OCI-LY7 (cell line): ENCODE measurements at regions not wholly inside any gene's neighbourhood (a gene's known extent, or its start where the extent isn't known, plus 50 kb on each side); places are given as distances from the start of the nearest gene placed in this dataset.

Experiments
- BruUV-seq: library from RNA; stranded (reverse); fragments of 400-500 nt; replicated peaks from 2 replicates; lab custom pipeline; 2021; lab: Mats Ljungman, UMichigan
- CTCF ChIA-PET: fragments of 300-600 bp; sonication (Branson Sonifier 250); formaldehyde crosslinking; loops from one replicate; lab custom pipeline; 2022; ENCODE audit warnings: antibody characterized with exemption; ENCODE audit not compliant: unreplicated experiment; lab: Charles Lee
- POLR2A ChIA-PET: fragments of 300-600 bp; sonication (Branson Sonifier 250); formaldehyde crosslinking; loops from one replicate; lab custom pipeline; 2022; ENCODE audit warnings: antibody characterized with exemption; lab: Charles Lee
- DNase-seq: peaks from one replicate; pipeline ENCODE4 v3.0.0-alpha.2; 2015; ENCODE audit warnings: low spot score
- H2AFZ ChIP-seq: fragments of 200-600 bp; sonication (generic), shearing (Covaris generic); 2 replicates; pipeline ENCODE4 v1.6.1; 2014; ENCODE audit warnings: mild to moderate bottlenecking, antibody characterized with exemption, low read length, moderate library complexity
- H3K27ac ChIP-seq: fragments of 200-600 bp; sonication (generic); 2 replicates; pipeline ENCODE4 v1.5.1; 2014; ENCODE audit warnings: mixed run types, low read depth, mild to moderate bottlenecking, moderate library complexity, low read length, inconsistent platforms; ENCODE audit not compliant: poor library complexity, severe bottlenecking
- H3K36me3 ChIP-seq: fragments of 200-600 bp; sonication (generic); 2 replicates; pipeline ENCODE4 v1.6.1; 2014; ENCODE audit warnings: mild to moderate bottlenecking, antibody characterized with exemption, low read length, moderate library complexity, mixed read lengths; ENCODE audit not compliant: insufficient read depth
- H3K4me1 ChIP-seq: fragments of 200-600 bp; sonication (generic); 2 replicates; pipeline ENCODE4 v1.5.1; 2014; ENCODE audit warnings: mild to moderate bottlenecking, low read length; ENCODE audit not compliant: insufficient read depth, poor library complexity, severe bottlenecking
- H3K4me2 ChIP-seq: fragments of 200-600 bp; sonication (generic); 2 replicates; pipeline ENCODE4 v1.6.1; 2014; ENCODE audit warnings: mild to moderate bottlenecking, low read length
- H3K4me3 ChIP-seq: fragments of 200-600 bp; sonication (generic); 2 replicates; pipeline ENCODE4 v1.5.1; 2014; ENCODE audit warnings: mild to moderate bottlenecking, low read depth, low read length; ENCODE audit not compliant: poor library complexity, severe bottlenecking
- H3K79me2 ChIP-seq: fragments of 200-600 bp; sonication (generic); 2 replicates; pipeline ENCODE4 v1.6.1; 2016; ENCODE audit warnings: low read depth, mild to moderate bottlenecking, low read length, moderate library complexity, mixed read lengths; ENCODE audit not compliant: insufficient read depth
- H3K9me2 ChIP-seq: fragments of 200-600 bp; sonication (generic); 2 replicates; pipeline ENCODE4 v1.6.1; 2016; ENCODE audit warnings: mild to moderate bottlenecking, low read length, mixed read lengths; ENCODE audit not compliant: insufficient read depth
- H3K9me3 ChIP-seq: fragments of 200-600 bp; sonication (generic); 2 replicates; pipeline ENCODE4 v1.6.1; 2014; ENCODE audit warnings: mild to moderate bottlenecking, mixed run types, low read length, mixed read lengths
- H4K20me1 ChIP-seq: fragments of 200-600 bp; sonication (generic); 2 replicates; pipeline ENCODE4 v1.6.1; 2014; ENCODE audit warnings: mild to moderate bottlenecking, antibody characterized with exemption, low read length, moderate library complexity, mixed read lengths; ENCODE audit not compliant: insufficient read depth
- EZH2phosphoT487 ChIP-seq: fragments of 200-600 bp; sonication (generic); IDR thresholded peaks from 2 replicates; pipeline ENCODE4 v1.6.1; 2018; ENCODE audit warnings: low read depth, borderline replicate concordance, mild to moderate bottlenecking, mixed run types, antibody characterized with exemption, low read length, moderate library complexity, mixed read lengths
- intact Hi-C: fragments of 100-400 bp; cut with micrococcal nuclease; formaldehyde crosslinking; loops from one replicate; pipeline ENCODE4 v1.10.0; 2022; ENCODE audit not compliant: unreplicated experiment
- TF ChIP-seq, protein P1 (sequence below): fragments of 200-600 bp; sonication (generic); conservative IDR thresholded peaks from 2 replicates; pipeline ENCODE4 v1.5.1; 2014; ENCODE audit warnings: mild to moderate bottlenecking, antibody characterized with exemption, low read length, moderate library complexity, mixed read lengths

DNA sequence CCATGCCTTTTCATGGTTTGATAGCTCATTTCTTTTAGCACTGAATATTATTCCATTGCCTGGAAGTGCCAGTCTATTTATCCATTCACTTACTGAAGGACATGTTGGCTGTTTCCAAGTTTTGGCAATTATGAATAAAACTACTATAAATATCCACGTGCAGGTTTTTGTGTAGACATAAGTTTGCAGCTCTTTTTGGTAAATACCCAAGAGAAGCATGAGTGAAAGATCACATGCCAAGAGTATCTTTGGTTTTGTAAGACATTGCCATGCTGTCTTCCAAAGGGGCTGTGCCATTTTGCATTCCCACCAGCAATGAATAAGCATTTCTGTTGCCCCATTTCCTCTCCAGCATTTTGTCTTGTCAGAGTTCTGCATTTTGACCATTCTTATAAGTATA is 120.9 kb downstream of the MANEA start:
- no TSS peak for BruUV-seq
- Histone ChIP-seq H2AFZ (no peak overlapping the region), H3K9me2 (no peaks in the 10 kb centered on the region), H3K4me1 (no peaks in the 10 kb centered on the region), H3K27ac (no peak overlapping the region), H3K4me2 (no peak overlapping the region), H3K79me2 (no peaks in the 10 kb centered on the region), H3K4me3 (no peak overlapping the region), H3K36me3 (no peaks in the 10 kb centered on the region), H3K9me3 (no peaks in the 10 kb centered on the region), H4K20me1 (no peaks in the 10 kb centered on the region)
- DNase-seq: no peak
- TF ChIP-seq, protein P1, sequence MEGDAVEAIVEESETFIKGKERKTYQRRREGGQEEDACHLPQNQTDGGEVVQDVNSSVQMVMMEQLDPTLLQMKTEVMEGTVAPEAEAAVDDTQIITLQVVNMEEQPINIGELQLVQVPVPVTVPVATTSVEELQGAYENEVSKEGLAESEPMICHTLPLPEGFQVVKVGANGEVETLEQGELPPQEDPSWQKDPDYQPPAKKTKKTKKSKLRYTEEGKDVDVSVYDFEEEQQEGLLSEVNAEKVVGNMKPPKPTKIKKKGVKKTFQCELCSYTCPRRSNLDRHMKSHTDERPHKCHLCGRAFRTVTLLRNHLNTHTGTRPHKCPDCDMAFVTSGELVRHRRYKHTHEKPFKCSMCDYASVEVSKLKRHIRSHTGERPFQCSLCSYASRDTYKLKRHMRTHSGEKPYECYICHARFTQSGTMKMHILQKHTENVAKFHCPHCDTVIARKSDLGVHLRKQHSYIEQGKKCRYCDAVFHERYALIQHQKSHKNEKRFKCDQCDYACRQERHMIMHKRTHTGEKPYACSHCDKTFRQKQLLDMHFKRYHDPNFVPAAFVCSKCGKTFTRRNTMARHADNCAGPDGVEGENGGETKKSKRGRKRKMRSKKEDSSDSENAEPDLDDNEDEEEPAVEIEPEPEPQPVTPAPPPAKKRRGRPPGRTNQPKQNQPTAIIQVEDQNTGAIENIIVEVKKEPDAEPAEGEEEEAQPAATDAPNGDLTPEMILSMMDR: no peak
- no peak for TF ChIP-seq EZH2phosphoT487
- POLR2A ChIA-PET: no interaction called here
- intact Hi-C loops: no loop called here
- CTCF ChIA-PET: no interaction called here

DNA sequence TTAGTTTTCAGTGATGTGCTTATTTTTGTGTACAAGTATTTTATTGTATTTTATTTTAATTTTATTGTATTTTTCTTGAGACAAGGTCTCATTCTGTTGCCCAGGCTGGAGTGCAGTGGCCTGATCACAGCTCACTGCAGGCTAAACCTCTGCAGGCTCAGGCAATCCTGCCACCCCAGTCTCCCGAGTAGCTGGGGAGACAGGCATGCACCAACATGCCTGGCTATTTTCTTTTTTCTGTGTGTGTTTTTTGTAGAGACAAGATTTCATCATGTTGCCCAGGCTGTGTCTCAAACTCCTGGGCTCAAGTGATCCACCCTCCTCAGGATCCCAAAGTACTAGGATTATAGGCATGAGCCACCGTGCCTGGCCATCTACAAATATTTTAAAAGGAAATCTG is 146.3 kb downstream of the MANEA start:
- POLR2A ChIA-PET: no interaction called here
- Histone ChIP-seq H3K79me2 (no peaks in the 10 kb centered on the region), H4K20me1 (no peaks in the 10 kb centered on the region), H3K4me1 (no peaks in the 10 kb centered on the region), H3K4me3 (no peak overlapping the region), H3K36me3 (no peaks in the 10 kb centered on the region), H3K27ac (no peak overlapping the region), H3K9me2 (no peaks in the 10 kb centered on the region), H3K9me3 (no peaks in the 10 kb centered on the region), H3K4me2 (no peak overlapping the region), H2AFZ (no peak overlapping the region)
- CTCF ChIA-PET: no interaction called here
- no peak for TF ChIP-seq EZH2phosphoT487
- TF ChIP-seq, protein P1: no peak
- no TSS peak for BruUV-seq
- no peak for DNase-seq
- intact Hi-C loops: no loop called here

DNA sequence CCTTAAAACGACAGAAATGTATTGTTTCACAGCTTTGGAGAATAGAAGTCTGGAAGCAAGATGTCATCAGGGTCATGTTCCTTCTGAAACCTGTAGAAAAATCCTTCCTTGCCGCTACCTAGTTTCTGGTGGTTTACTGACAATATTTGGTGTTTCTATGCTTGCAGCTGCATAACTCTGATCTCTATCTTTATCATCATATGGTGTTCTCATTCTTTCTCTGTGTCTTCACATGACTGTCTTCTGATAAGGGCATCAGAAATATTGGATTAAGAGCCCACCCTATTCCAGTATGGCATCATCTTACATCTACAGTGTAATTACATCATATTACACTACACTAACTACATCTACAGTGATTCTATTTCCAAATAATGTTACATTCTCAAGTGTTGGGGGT is 148.0 kb downstream of the MANEA start:
- TF ChIP-seq, protein P1: no peak
- no peak for TF ChIP-seq EZH2phosphoT487

More for the DNA sequence above, 148.0 kb downstream of the MANEA start:
- no peaks in the 10 kb centered on the region for H3K9me3 ChIP-seq
- H3K27ac ChIP-seq: no peak overlapping the region
- H3K4me3 ChIP-seq: no peak overlapping the region
- no peak overlapping the region for H3K4me2 ChIP-seq
- H3K36me3 ChIP-seq: no peaks in the 10 kb centered on the region
- intact Hi-C loops: no loop called here
- no peaks in the 10 kb centered on the region for H3K4me1 ChIP-seq
- ChIA-PET CTCF (no interaction called here), POLR2A (no interaction called here)
- no peak overlapping the region for H2AFZ ChIP-seq
- H3K9me2 ChIP-seq: no peaks in the 10 kb centered on the region
- DNase-seq: no peak
- BruUV-seq: no TSS peak
- H4K20me1 ChIP-seq: no peaks in the 10 kb centered on the region
- no peaks in the 10 kb centered on the region for H3K79me2 ChIP-seq
